Activated naive CD4-positive, alpha-beta T cell treated with anti-CD3 and anti-CD28 coated beads, Interleukin-2, amount 10 ng/mL, durations not matched to agents 7 days and 5 days (primary cell): ENCODE measurements at regions not wholly inside any gene's neighbourhood (a gene's known extent, or its start where the extent isn't known, plus 50 kb on each side); places are given as distances from the start of the nearest gene placed in this dataset.
"Not testable (repeated sequence)": the region's sequence is repeated elsewhere in the genome, so short reads cannot be mapped to it uniquely, and the experiment has no call there.

ENCODE experiments used
- CTCF ChIA-PET: fragments of 350-600 bp; sonication (Branson Sonifier 250); formaldehyde crosslinking; loops from one replicate; lab custom pipeline; 2021; ENCODE audit warnings: antibody characterized with exemption; lab: Charles Lee
- DNase-seq: peaks from one replicate; pipeline ENCODE4 v3.0.0-alpha.2; 2020
- H3K27ac Mint-ChIP-seq: one replicate; pipeline ENCODE4 v1.8.0; 2021; ENCODE audit warnings: mild to moderate bottlenecking, moderate library complexity, mixed read lengths
- H3K27me3 Mint-ChIP-seq: one replicate; pipeline ENCODE4 v1.8.0; 2021; ENCODE audit warnings: mild to moderate bottlenecking, mixed read lengths
- H3K36me3 Mint-ChIP-seq: one replicate; pipeline ENCODE4 v1.8.0; 2021; ENCODE audit warnings: mixed read lengths
- H3K4me1 Mint-ChIP-seq: one replicate; pipeline ENCODE4 v1.8.0; 2021; ENCODE audit warnings: mixed read lengths
- H3K4me3 Mint-ChIP-seq: one replicate; pipeline ENCODE4 v1.8.0; 2021; ENCODE audit warnings: mild to moderate bottlenecking, moderate library complexity, mixed read lengths
- H3K9me3 Mint-ChIP-seq: one replicate; pipeline ENCODE4 v1.8.0; 2021; ENCODE audit warnings: mixed read lengths

- Mint-ChIP-seq H3K4me3 (no peak overlapping the region), H3K9me3 (peaks cover 4% of the 10 kb centered on the region), H3K27ac (no peak overlapping the region), H3K27me3 (no peaks in the 10 kb centered on the region), H3K36me3 (no peaks in the 10 kb centered on the region), H3K4me1 (no peaks in the 10 kb centered on the region)
- CTCF ChIA-PET, result no interaction called here
- DNase-seq, result no peak
Measured at GRCh38 chr10:33783078-33783477, 448.6 kb upstream of the NRP1 start.

- H3K4me3 Mint-ChIP-seq, result no peak overlapping the region
- no peaks in the 10 kb centered on the region for H3K36me3 Mint-ChIP-seq
- H3K9me3 Mint-ChIP-seq, result peaks cover 4% of the 10 kb centered on the region
- H3K27me3 Mint-ChIP-seq, result no peaks in the 10 kb centered on the region
- DNase-seq, result no peak
- CTCF ChIA-PET, result no interaction called here
- H3K4me1 Mint-ChIP-seq, result no peaks in the 10 kb centered on the region
- H3K27ac Mint-ChIP-seq, result no peak overlapping the region
Measured at GRCh38 chr10:33781606-33782395, 447.3 kb upstream of the NRP1 start.

- H3K9me3 Mint-ChIP-seq, result peaks cover 4% of the 10 kb centered on the region
- no peak overlapping the region for H3K4me3 Mint-ChIP-seq
- H3K27me3 Mint-ChIP-seq, result no peaks in the 10 kb centered on the region
- H3K36me3 Mint-ChIP-seq, result no peaks in the 10 kb centered on the region
- no peaks in the 10 kb centered on the region for H3K4me1 Mint-ChIP-seq
- DNase-seq, result no peak
- CTCF ChIA-PET, result no interaction called here
- no peak overlapping the region for H3K27ac Mint-ChIP-seq
Measured at GRCh38 chr10:33780961-33781360, 446.5 kb upstream of the NRP1 start.

DNA sequence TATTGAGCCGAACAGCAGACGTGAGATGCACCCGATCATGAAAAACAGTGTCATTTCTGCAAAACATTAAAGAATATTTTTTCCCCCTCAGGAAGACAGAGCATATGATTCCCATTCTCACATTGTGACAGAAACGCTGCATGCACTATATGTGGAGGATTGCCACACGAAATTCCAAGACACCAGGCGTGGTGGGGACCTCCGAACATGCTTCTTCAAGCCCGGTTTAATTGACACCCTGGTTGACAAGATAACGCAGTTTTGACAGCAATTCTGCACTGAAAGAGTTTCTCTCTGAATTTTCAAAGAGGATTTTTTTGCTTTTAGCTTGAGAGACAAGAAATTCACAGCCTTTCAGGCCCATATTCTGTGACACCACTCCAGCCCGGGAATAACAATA lies 442.8 kb upstream of the NRP1 start:
- no peaks in the 10 kb centered on the region for H3K9me3 Mint-ChIP-seq
- H3K27ac Mint-ChIP-seq, result no peak overlapping the region
- no peaks in the 10 kb centered on the region for H3K36me3 Mint-ChIP-seq
- H3K4me1 Mint-ChIP-seq, result no peaks in the 10 kb centered on the region
- no peak for DNase-seq
- CTCF ChIA-PET, result no interaction called here
- no peaks in the 10 kb centered on the region for H3K27me3 Mint-ChIP-seq
- no peak overlapping the region for H3K4me3 Mint-ChIP-seq

GRCh38 chr10:33776419-33777070 lies 442.1 kb upstream of the NRP1 start:
- H3K4me1 Mint-ChIP-seq, result no peaks in the 10 kb centered on the region
- no peak for DNase-seq
- CTCF ChIA-PET, result no interaction called here
- no peaks in the 10 kb centered on the region for H3K9me3 Mint-ChIP-seq
- no peak overlapping the region for H3K4me3 Mint-ChIP-seq
- H3K27ac Mint-ChIP-seq, result no peak overlapping the region
- no peaks in the 10 kb centered on the region for H3K36me3 Mint-ChIP-seq
- H3K27me3 Mint-ChIP-seq, result no peaks in the 10 kb centered on the region

DNA sequence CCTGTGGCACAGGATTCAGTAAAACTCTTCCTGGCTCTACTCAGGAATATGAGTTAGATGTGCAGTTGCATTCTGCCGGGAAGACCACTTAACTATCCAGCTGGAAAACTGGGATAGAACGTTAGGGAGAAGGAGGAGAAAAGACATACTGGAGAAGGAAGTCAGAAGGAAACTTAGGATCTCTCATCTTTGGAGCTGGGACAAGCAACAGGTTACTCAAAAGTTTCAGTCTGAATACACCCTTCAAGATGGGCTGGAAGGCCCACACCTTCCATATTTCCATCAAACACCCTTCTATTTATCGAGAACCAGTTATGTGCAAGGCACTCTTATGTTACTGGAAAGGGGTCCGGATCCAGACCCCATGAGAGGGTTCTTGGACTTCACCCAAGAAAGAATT lies 440.4 kb upstream of the NRP1 start:
- Mint-ChIP-seq H3K4me3 (no peak overlapping the region), H3K36me3 (no peaks in the 10 kb centered on the region), H3K4me1 (no peaks in the 10 kb centered on the region), H3K27ac (no peak overlapping the region), H3K9me3 (no peaks in the 10 kb centered on the region), H3K27me3 (no peaks in the 10 kb centered on the region)
- CTCF ChIA-PET, result no interaction called here
- no peak for DNase-seq

GRCh38 chr10:33773886-33774480 lies 439.5 kb upstream of the NRP1 start:
- H3K27ac Mint-ChIP-seq, result no peak overlapping the region
- CTCF ChIA-PET, result no interaction called here
- H3K9me3 Mint-ChIP-seq, result no peaks in the 10 kb centered on the region
- no peaks in the 10 kb centered on the region for H3K4me1 Mint-ChIP-seq
- DNase-seq, result no peak
- no peak overlapping the region for H3K4me3 Mint-ChIP-seq
- H3K27me3 Mint-ChIP-seq, result no peaks in the 10 kb centered on the region
- H3K36me3 Mint-ChIP-seq, result no peaks in the 10 kb centered on the region

GRCh38 chr10:33773253-33773573 lies 438.7 kb upstream of the NRP1 start:
- Mint-ChIP-seq H3K27ac (no peak overlapping the region), H3K9me3 (no peaks in the 10 kb centered on the region), H3K4me1 (no peaks in the 10 kb centered on the region), H3K36me3 (no peaks in the 10 kb centered on the region), H3K27me3 (no peaks in the 10 kb centered on the region), H3K4me3 (no peak overlapping the region)
- DNase-seq, result no peak
- CTCF ChIA-PET, result no interaction called here

DNA sequence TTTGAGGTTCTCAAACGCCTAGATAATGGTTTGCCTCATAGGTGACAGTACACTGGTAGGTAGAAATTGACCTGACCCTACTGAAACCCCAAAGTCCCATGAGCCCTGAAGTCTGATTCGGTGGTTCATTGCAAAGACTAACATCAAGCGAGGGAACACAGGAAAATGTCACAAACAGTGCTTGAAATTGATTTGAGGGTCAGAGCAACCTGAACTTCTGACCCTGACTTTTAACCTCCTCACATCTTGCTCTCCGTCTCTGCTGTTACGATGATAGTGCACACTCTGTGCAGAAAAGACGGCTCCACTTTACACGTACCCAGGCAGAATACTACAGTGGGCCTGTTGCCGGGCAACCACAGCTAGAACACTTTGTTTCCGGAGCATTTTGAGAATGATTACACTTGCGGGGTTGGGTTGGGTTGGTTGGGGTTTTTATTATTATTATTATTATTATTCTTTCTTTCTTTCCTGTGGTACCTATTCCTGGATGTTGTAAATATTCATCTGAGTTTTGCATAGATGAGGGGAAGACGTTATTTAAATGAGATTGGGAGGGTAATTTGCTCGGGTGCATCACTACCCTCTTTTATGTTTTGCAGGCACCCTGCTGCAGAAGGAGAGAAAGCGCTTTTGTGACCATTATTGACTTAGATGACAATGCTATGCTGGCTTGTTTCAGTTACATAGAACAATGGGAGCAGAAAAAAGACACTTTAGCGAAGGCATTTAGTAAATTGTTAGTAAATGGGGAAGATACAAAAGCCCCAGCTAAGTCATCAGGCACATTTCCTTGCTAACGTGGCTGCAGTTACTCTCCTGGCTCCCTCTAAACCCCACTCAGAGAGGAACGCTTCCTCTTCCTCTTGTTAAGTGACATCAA lies 438.1 kb upstream of the NRP1 start:
- no peaks in the 10 kb centered on the region for H3K36me3 Mint-ChIP-seq
- no peaks in the 10 kb centered on the region for H3K9me3 Mint-ChIP-seq
- no peaks in the 10 kb centered on the region for H3K4me1 Mint-ChIP-seq
- no peaks in the 10 kb centered on the region for H3K27me3 Mint-ChIP-seq
- no peak overlapping the region for H3K4me3 Mint-ChIP-seq
- CTCF ChIA-PET, result no interaction called here
- H3K27ac Mint-ChIP-seq, result no peak overlapping the region
- no peak for DNase-seq

- CTCF ChIA-PET, H3K36me3 Mint-ChIP-seq, H3K4me1 Mint-ChIP-seq, H3K27ac Mint-ChIP-seq, H3K4me3 Mint-ChIP-seq, H3K27me3 Mint-ChIP-seq, H3K9me3 Mint-ChIP-seq, DNase-seq: not testable (repeated sequence)
Measured at GRCh38 chr10:33771856-33772255, 437.4 kb upstream of the NRP1 start.

DNA sequence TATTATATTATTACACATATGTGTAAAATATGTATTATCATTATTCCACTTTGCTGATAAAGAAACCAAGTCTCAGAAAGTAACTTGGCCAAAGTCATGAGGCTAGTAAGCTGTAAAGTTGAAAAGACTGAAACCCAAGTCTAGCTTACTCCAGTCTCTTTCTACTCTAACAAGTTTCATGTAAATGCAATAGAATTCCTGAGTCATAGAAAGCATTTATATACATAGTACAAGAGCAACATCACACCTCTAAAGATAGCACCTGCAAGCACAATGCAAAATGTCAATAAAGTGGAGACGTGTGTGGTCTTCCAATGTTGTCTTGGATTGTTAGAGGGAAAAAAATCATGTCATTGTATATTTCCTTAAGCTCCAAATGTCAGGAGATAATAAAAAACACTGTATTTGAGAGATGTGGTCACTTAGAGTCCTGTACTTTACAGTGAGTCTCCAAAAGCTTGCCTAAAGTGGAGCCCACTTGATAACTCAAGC lies 430.3 kb upstream of the NRP1 start:
- Mint-ChIP-seq H3K27me3 (no peaks in the 10 kb centered on the region), H3K36me3 (no peaks in the 10 kb centered on the region), H3K4me1 (no peaks in the 10 kb centered on the region), H3K4me3 (no peak overlapping the region), H3K27ac (no peak overlapping the region), H3K9me3 (no peaks in the 10 kb centered on the region)
- DNase-seq, result no peak
- CTCF ChIA-PET, result no interaction called here

- Mint-ChIP-seq H3K27me3 (no peaks in the 10 kb centered on the region), H3K27ac (no peak overlapping the region), H3K4me3 (no peak overlapping the region), H3K9me3 (no peaks in the 10 kb centered on the region), H3K4me1 (no peaks in the 10 kb centered on the region), H3K36me3 (no peaks in the 10 kb centered on the region)
- DNase-seq, result no peak
- CTCF ChIA-PET, result interaction anchor here (1.0 kb wide), 1 partner anchor 172 kb away, joined by 3 read pairs; no protein-coding TSS in a partner anchor
Measured at GRCh38 chr10:33760056-33760943, 425.8 kb upstream of the NRP1 start.

- no peaks in the 10 kb centered on the region for H3K4me1 Mint-ChIP-seq
- CTCF ChIA-PET, result interaction anchor here (1.0 kb wide), 1 partner anchor 171 kb away, joined by 3 read pairs; no protein-coding TSS in a partner anchor
- no peaks in the 10 kb centered on the region for H3K27me3 Mint-ChIP-seq
- H3K9me3 Mint-ChIP-seq, result no peaks in the 10 kb centered on the region
- H3K27ac Mint-ChIP-seq, result no peak overlapping the region
- H3K4me3 Mint-ChIP-seq, result no peak overlapping the region
- no peak for DNase-seq
- H3K36me3 Mint-ChIP-seq, result no peaks in the 10 kb centered on the region
Measured at GRCh38 chr10:33759191-33759590, 424.7 kb upstream of the NRP1 start.
